Lower leg skin (tissue), 4 donors: ENCODE measurements at regions not wholly inside any gene's neighbourhood (a gene's known extent, or its start where the extent isn't known, plus 50 kb on each side); places are given as distances from the start of the nearest gene placed in this dataset.
A peak's percentile ranks its signal among the peaks of the same experiment; 100 is the strongest.

Experiments
- DNase-seq, 2 donors: peaks; one replicate each; pipeline ENCODE4 v3.0.0-alpha.2; 2019; ENCODE audit warnings: low spot score in 2 of 2
- H3K4me3 ChIP-seq: fragments of 200-600 bp; sonication (generic); 2 replicates; pipeline ENCODE4 v1.5.1; 2017; ENCODE audit warnings: mild to moderate bottlenecking, low read depth; ENCODE audit not compliant: poor library complexity, severe bottlenecking
- POLR2A ChIP-seq, 2 donors: fragments of 450-650 bp; IDR thresholded peaks; one replicate each; pipeline ENCODE4 v1.6.1; 2016 to 2017; ENCODE audit warnings: antibody characterized with exemption in 2 of 2, mild to moderate bottlenecking in 1 of 2, moderate library complexity in 1 of 2
- whole genome bisulfite sequencing, 2 donors: methylation state at CpG; one replicate each; pipeline ENCODE4 v1.1.5; 2018; 5-methylcytosine and 5-hydroxymethylcytosine counted together
- intact Hi-C: fragments of 100-400 bp; cut with DNase I; formaldehyde crosslinking; loops from one replicate; pipeline ENCODE4 v1.15.0; 2023; ENCODE audit warnings: low total_unique reads
- TF ChIP-seq, protein P1 (sequence below), 3 donors: fragments of 450-650 bp; IDR thresholded peaks; one replicate each; pipeline ENCODE4 v1.5.1; 2016; ENCODE audit warnings: antibody characterized with exemption in 3 of 3, mild to moderate bottlenecking in 3 of 3, moderate library complexity in 2 of 3

DNA sequence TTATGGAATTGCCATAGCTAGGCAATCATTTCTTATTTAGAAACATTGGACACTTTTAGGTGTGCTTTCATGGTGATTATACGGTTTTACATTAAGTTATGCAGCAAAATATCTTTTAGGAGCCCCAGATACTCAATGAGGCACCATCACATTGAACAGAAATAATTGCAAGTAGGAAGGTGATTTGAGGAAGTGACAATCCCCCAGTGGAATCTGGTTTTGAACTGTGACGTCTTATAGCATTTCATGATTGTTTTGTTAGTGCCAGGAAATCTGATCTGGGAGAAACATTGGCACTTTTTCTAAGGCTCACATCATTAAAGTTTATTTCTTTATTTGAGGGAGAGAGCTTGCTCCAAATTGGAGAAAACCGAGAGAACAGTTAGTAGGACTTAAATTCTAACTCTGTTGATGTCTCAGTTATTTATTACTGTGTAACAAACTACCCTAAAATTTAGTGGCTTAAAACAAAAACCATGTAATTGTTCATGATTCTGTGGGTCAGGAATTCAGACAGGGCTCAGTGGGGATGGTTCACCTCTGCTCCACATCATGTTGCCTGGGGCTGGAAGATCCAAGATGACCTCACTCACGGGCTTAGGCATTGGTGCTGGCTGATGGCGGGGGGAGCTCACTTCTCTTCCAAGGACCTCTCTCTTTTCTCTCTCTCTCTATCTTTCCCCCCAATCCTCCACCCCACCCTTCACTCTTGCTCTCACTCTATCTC, 78.2 kb upstream of the STEAP1B start:
- H3K4me3 ChIP-seq: no peak overlapping the region
- 44 to 49% methylated on average over 5 of the region's 5 CpGs for WGBS, 2 donors
- intact Hi-C loops: no loop called here
- no peak for DNase-seq
- TF ChIP-seq, protein P1, sequence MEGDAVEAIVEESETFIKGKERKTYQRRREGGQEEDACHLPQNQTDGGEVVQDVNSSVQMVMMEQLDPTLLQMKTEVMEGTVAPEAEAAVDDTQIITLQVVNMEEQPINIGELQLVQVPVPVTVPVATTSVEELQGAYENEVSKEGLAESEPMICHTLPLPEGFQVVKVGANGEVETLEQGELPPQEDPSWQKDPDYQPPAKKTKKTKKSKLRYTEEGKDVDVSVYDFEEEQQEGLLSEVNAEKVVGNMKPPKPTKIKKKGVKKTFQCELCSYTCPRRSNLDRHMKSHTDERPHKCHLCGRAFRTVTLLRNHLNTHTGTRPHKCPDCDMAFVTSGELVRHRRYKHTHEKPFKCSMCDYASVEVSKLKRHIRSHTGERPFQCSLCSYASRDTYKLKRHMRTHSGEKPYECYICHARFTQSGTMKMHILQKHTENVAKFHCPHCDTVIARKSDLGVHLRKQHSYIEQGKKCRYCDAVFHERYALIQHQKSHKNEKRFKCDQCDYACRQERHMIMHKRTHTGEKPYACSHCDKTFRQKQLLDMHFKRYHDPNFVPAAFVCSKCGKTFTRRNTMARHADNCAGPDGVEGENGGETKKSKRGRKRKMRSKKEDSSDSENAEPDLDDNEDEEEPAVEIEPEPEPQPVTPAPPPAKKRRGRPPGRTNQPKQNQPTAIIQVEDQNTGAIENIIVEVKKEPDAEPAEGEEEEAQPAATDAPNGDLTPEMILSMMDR (IDR thresholded peaks at IDR 0.05): no peak
- no peak for TF ChIP-seq POLR2A (IDR thresholded peaks at IDR 0.05)

- whole genome bisulfite sequencing, 2 donors: 39 to 44% methylated on average over 6 of the region's 6 CpGs
- H3K4me3 ChIP-seq: no peak overlapping the region
- peak; percentile 76 to 83 for DNase-seq
- TF ChIP-seq, protein P1 (IDR thresholded peaks at IDR 0.05): no peak
- TF ChIP-seq POLR2A (IDR thresholded peaks at IDR 0.05): no peak
- intact Hi-C loops: no loop called here
Observed at GRCh38 chr7:22577470-22578001, 77.5 kb upstream of the STEAP1B start.

- TF ChIP-seq, protein P1 (IDR thresholded peaks at IDR 0.05): no peak
- TF ChIP-seq POLR2A (IDR thresholded peaks at IDR 0.05): no peak
- intact Hi-C loops: no loop called here
- peak in 1 of 2 donors; percentile 20 for DNase-seq
- no peak overlapping the region for H3K4me3 ChIP-seq
- 84% methylated on average over 5 of the region's 5 CpGs for WGBS, 2 donors
Observed at GRCh38 chr7:22576612-22577469, 76.9 kb upstream of the STEAP1B start.

DNA sequence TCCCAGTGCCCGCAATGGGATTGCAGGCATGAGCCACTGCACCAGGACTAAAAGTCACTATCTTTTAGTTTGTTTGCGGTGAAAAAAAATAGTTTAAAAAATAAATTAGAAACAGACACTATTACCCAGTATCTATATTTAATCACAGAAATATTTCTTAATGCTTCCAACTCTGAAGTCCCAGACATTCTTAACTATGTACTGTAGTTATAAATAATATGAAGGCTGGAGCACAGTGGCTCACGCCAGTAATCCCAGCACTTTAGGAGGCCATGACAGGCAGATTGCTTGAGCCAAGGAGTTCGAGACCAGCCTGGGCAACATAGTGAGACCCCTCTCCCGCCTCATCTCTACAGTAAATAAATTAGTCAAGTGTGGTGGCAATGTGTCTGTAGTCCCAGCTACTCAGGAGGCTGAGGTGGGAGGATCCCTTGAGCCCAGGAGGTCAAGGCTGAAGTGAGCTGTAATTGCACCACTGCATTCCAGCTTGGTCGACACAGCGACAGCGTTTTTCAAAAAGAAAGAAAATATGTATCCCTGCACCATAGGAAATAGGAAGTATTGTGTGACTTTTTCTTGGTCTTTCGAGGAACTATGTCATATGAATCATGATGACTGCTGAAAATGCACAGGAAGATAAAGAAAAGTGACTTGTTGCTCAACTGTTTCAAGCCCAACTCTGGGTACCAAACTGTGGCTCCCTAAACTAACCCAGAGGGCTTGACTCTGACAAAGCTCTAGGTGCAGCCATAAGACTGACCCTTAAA, 74.9 kb upstream of the STEAP1B start:
- WGBS, 2 donors: 70 to 74% methylated on average over 9 of the region's 9 CpGs
- no peak overlapping the region for H3K4me3 ChIP-seq
- peak in 1 of 2 donors; percentile 50 for DNase-seq
- TF ChIP-seq, protein P1 (IDR thresholded peaks at IDR 0.05): no peak
- TF ChIP-seq POLR2A (IDR thresholded peaks at IDR 0.05): no peak
- intact Hi-C loops: no loop called here

GRCh38 chr7:22572937-22573336, 72.9 kb upstream of the STEAP1B start:
- intact Hi-C loops: no loop called here
- H3K4me3 ChIP-seq: no peak overlapping the region
- WGBS, 2 donors: 50 to 60% methylated on average over 6 of the region's 7 CpGs
- DNase-seq: peak in 1 of 2 donors; percentile 58
- no peak for TF ChIP-seq POLR2A (IDR thresholded peaks at IDR 0.05)
- TF ChIP-seq, protein P1 (IDR thresholded peaks at IDR 0.05): no peak
